ENCODE measurements at regions not wholly inside any gene's neighbourhood (a gene's known extent, or its start where the extent isn't known, plus 50 kb on each side); places are given as distances from the start of the nearest gene placed in this dataset.

- Histone ChIP-seq H3K4me1 (no peaks in the 10 kb centered on the region), H3K27me3 (no peaks in the 10 kb centered on the region), H3K9me3 (peaks cover 0 to 17% (median 0%) of the 10 kb centered on the region in 3 donors), H3K4me3 (no peak overlapping the region), H3K36me3 (no peaks in the 10 kb centered on the region), H3K27ac (no peak overlapping the region)
- intact Hi-C loops (cut with DNase I; ENCODE audit: low total_unique reads), result no loop called here
- no peak for TF ChIP-seq CTCF (IDR thresholded peaks at IDR 0.05)
- DNase-seq, result no peak
These were observed 462.4 kb upstream of the THBS1 start for GRCh38 chr15:39118510-39118909.

- Histone ChIP-seq H3K27ac (peak overlapping the region in 1 of 2 donors; percentile 18), H3K9me3 (no peaks in the 10 kb centered on the region), H3K4me1 (peaks cover 0 to 38% (median 13%) of the 10 kb centered on the region in 4 donors), H3K36me3 (no peaks in the 10 kb centered on the region), H3K4me3 (no peak overlapping the region), H3K27me3 (no peaks in the 10 kb centered on the region)
- intact Hi-C loops (cut with DNase I; ENCODE audit: low total_unique reads), result no loop called here
- no peak for TF ChIP-seq CTCF (IDR thresholded peaks at IDR 0.05)
- no peak for DNase-seq
These were observed 456.7 kb upstream of the THBS1 start for GRCh38 chr15:39124155-39124552.

GRCh38 chr15:39124553-39125171 is 456.2 kb upstream of the THBS1 start:
- Histone ChIP-seq H3K27ac (peak overlapping the region in 1 of 2 donors; percentile 18), H3K36me3 (no peaks in the 10 kb centered on the region), H3K27me3 (no peaks in the 10 kb centered on the region), H3K4me1 (peaks cover 0 to 38% (median 13%) of the 10 kb centered on the region in 4 donors), H3K4me3 (no peak overlapping the region), H3K9me3 (no peaks in the 10 kb centered on the region)
- TF ChIP-seq CTCF (IDR thresholded peaks at IDR 0.05), result no peak
- intact Hi-C loops (cut with DNase I; ENCODE audit: low total_unique reads), result loop anchor here (5.0 kb wide), 1 partner anchor 458 kb away; the partner anchor contains the start of gene THBS1
- no peak for DNase-seq

- no peak for TF ChIP-seq CTCF (IDR thresholded peaks at IDR 0.05)
- Histone ChIP-seq H3K36me3 (no peaks in the 10 kb centered on the region), H3K4me3 (no peak overlapping the region), H3K27me3 (no peaks in the 10 kb centered on the region), H3K4me1 (peaks cover 0 to 38% (median 13%) of the 10 kb centered on the region in 4 donors), H3K27ac (no peak overlapping the region), H3K9me3 (no peaks in the 10 kb centered on the region)
- intact Hi-C loops (cut with DNase I; ENCODE audit: low total_unique reads), result loop anchor here (5.0 kb wide), 1 partner anchor 457 kb away; the partner anchor contains the start of gene THBS1
- DNase-seq, result no peak
These were observed 455.7 kb upstream of the THBS1 start for GRCh38 chr15:39125226-39125625.

- TF ChIP-seq CTCF (IDR thresholded peaks at IDR 0.05), result peak; percentile 36 to 41
- no peaks in the 10 kb centered on the region for H3K9me3 ChIP-seq
- intact Hi-C loops (cut with DNase I; ENCODE audit: low total_unique reads), result loop anchor here (5.0 kb wide), 1 partner anchor 456 kb away; the partner anchor contains the start of gene THBS1
- peaks cover 0 to 38% (median 13%) of the 10 kb centered on the region in 4 donors for H3K4me1 ChIP-seq
- no peaks in the 10 kb centered on the region for H3K36me3 ChIP-seq
- no peaks in the 10 kb centered on the region for H3K27me3 ChIP-seq
- no peak for DNase-seq
- no peak overlapping the region for H3K4me3 ChIP-seq
- H3K27ac ChIP-seq, result no peak overlapping the region
These were observed 455.0 kb upstream of the THBS1 start for GRCh38 chr15:39125904-39126303.
